ENCODE measurements at regions not wholly inside any gene's neighbourhood (a gene's known extent, or its start where the extent isn't known, plus 50 kb on each side); places are given as distances from the start of the nearest gene placed in this dataset.

GRCh38 chr11:23099256-23099655, 239.0 kb upstream of the CCDC179 start:
- TF ChIP-seq, protein P1, sequence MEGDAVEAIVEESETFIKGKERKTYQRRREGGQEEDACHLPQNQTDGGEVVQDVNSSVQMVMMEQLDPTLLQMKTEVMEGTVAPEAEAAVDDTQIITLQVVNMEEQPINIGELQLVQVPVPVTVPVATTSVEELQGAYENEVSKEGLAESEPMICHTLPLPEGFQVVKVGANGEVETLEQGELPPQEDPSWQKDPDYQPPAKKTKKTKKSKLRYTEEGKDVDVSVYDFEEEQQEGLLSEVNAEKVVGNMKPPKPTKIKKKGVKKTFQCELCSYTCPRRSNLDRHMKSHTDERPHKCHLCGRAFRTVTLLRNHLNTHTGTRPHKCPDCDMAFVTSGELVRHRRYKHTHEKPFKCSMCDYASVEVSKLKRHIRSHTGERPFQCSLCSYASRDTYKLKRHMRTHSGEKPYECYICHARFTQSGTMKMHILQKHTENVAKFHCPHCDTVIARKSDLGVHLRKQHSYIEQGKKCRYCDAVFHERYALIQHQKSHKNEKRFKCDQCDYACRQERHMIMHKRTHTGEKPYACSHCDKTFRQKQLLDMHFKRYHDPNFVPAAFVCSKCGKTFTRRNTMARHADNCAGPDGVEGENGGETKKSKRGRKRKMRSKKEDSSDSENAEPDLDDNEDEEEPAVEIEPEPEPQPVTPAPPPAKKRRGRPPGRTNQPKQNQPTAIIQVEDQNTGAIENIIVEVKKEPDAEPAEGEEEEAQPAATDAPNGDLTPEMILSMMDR (IDR thresholded peaks at IDR 0.05; ENCODE audit: insufficient read depth, low read depth, low read length): no peak
- no peak for TF ChIP-seq EZH2 (IDR thresholded peaks at IDR 0.05; ENCODE audit: insufficient read depth, low read length)
